Astrocyte of the spinal cord (primary cell): ENCODE measurements at regions not wholly inside any gene's neighbourhood (a gene's known extent, or its start where the extent isn't known, plus 50 kb on each side); places are given as distances from the start of the nearest gene placed in this dataset.

Experiments used
- DNase-seq: peaks from one replicate; pipeline ENCODE4 v3.0.0; 2011; ENCODE audit warnings: low read depth, low spot score
- H3K4me3 ChIP-seq: 2 replicates; pipeline ENCODE4 v1.5.1; 2011; ENCODE audit warnings: low read depth, mild to moderate bottlenecking, low read length, moderate library complexity
- in situ Hi-C: cut with HindIII; loops from 2 replicates; pipeline ENCODE4 v1.10.0; 2017; ENCODE audit warnings: low sequenced_read_pairs
- TF ChIP-seq, protein P1 (sequence below): IDR thresholded peaks from 2 replicates; pipeline ENCODE4 v1.5.1; 2012; ENCODE audit warnings: low read depth, mild to moderate bottlenecking, low read length, inconsistent platforms

- no peak overlapping the region for H3K4me3 ChIP-seq
- peak; percentile 64 for DNase-seq
- in situ Hi-C loops, result no loop called here
- TF ChIP-seq, protein P1, sequence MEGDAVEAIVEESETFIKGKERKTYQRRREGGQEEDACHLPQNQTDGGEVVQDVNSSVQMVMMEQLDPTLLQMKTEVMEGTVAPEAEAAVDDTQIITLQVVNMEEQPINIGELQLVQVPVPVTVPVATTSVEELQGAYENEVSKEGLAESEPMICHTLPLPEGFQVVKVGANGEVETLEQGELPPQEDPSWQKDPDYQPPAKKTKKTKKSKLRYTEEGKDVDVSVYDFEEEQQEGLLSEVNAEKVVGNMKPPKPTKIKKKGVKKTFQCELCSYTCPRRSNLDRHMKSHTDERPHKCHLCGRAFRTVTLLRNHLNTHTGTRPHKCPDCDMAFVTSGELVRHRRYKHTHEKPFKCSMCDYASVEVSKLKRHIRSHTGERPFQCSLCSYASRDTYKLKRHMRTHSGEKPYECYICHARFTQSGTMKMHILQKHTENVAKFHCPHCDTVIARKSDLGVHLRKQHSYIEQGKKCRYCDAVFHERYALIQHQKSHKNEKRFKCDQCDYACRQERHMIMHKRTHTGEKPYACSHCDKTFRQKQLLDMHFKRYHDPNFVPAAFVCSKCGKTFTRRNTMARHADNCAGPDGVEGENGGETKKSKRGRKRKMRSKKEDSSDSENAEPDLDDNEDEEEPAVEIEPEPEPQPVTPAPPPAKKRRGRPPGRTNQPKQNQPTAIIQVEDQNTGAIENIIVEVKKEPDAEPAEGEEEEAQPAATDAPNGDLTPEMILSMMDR, result no peak
These were observed 342.5 kb upstream of the FSTL5 start for GRCh38 chr4:162506253-162506652.

DNA sequence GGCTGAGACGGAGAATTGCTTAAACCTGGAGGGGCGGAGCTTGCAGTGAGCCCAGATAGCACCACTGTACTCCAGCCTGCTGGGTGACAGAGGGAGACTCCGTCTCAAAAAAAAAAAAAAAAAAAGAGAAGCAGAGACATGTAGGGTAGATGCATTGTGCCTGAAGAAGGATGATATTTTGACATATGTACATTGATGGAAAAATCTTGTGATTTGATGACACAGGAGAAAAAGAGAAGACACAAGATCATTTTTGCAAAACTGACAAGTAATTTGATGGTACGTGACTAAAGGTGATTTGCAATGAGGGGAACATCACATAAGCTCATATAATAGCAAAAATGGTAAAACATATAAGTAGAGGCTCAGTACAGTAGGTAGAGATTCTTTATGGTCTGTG lies 340.1 kb upstream of the FSTL5 start:
- DNase-seq, result no peak
- TF ChIP-seq, protein P1, result no peak
- in situ Hi-C loops, result no loop called here

GRCh38 chr4:162502109-162502508 lies 338.3 kb upstream of the FSTL5 start:
- no peak overlapping the region for H3K4me3 ChIP-seq
- no peak for DNase-seq
- TF ChIP-seq, protein P1, result no peak
- in situ Hi-C loops, result no loop called here

More for the DNA sequence above, 340.1 kb upstream of the FSTL5 start:
- H3K4me3 ChIP-seq, result no peak overlapping the region

GRCh38 chr4:162499478-162499877 lies 335.7 kb upstream of the FSTL5 start:
- in situ Hi-C loops, result no loop called here
- DNase-seq, result no peak
- TF ChIP-seq, protein P1, result peak; percentile 47
- H3K4me3 ChIP-seq, result no peak overlapping the region

DNA sequence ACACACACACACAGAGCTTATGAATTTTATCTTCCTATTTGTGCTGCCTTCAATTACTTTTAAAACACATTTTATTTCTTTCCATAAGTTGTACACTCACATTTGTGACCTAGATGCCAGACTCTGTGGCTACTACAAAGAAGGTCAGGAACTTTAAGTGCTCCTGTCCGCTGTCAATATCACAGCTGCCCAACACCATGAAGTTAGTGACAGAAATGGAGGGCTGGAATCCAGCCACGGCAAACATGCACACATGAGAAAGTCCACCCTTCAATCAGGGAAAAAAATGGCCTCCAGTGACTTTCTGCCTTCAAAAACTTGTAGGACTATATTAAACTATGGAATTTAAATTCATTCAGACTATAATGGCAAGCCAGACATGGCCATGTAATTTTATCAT lies 334.4 kb upstream of the FSTL5 start:
- no peak overlapping the region for H3K4me3 ChIP-seq
- in situ Hi-C loops, result no loop called here
- DNase-seq, result no peak
- TF ChIP-seq, protein P1, result no peak

- DNase-seq, result peak; percentile 48
- TF ChIP-seq, protein P1, result peak; percentile 66
- no peak overlapping the region for H3K4me3 ChIP-seq
- in situ Hi-C loops, result no loop called here
These were observed 333.9 kb upstream of the FSTL5 start for GRCh38 chr4:162497564-162498167.
